ENCODE measurements at regions not wholly inside any gene's neighbourhood (a gene's known extent, or its start where the extent isn't known, plus 50 kb on each side); places are given as distances from the start of the nearest gene placed in this dataset.

GRCh38 chr12:19852100-19852855, 413.0 kb downstream of the AEBP2 start:
- TF ChIP-seq ZFP1 (CRISPR knock-in tag; IDR thresholded peaks at IDR 0.05) (no peak), NFRKB (IDR thresholded peaks at IDR 0.05; ENCODE audit: low read depth) (no peak), TGIF2 (CRISPR knock-in tag; IDR thresholded peaks at IDR 0.05) (no peak), ZNF140 (CRISPR knock-in tag; IDR thresholded peaks at IDR 0.05) (no peak), HMGXB4 (CRISPR knock-in tag; IDR thresholded peaks at IDR 0.05) (no peak), POLR2A (conservative IDR thresholded peaks at IDR 0.05) (no peak), CBFB (CRISPR knock-in tag; IDR thresholded peaks at IDR 0.05) (no peak), ATF7 (IDR thresholded peaks at IDR 0.05) (no peak), GATA2 (CRISPR knock-in tag; IDR thresholded peaks at IDR 0.05) (no peak), RNF2 (IDR thresholded peaks at IDR 0.05) (no peak), CHD2 (IDR thresholded peaks at IDR 0.05; ENCODE audit: low read depth, low read length) (no peak)

Measured in K562 (cell line).